Right renal pelvis (tissue), 4 donors: ENCODE measurements at regions not wholly inside any gene's neighbourhood (a gene's known extent, or its start where the extent isn't known, plus 50 kb on each side); places are given as distances from the start of the nearest gene placed in this dataset.

Experiments used
- DNase-seq, 4 donors: peaks; one replicate each; pipeline ENCODE4 v3.0.0-alpha.2; 2013; ENCODE audit warnings: low read depth in 4 of 4, low spot score in 3 of 4, missing footprints in 1 of 4

- no peak for DNase-seq
These were observed 191.9 kb upstream of the CTAGE1 start for GRCh38 chr18:22609642-22610041.

GRCh38 chr18:22613058-22613690 lies 195.5 kb upstream of the CTAGE1 start:
- DNase-seq, result no peak

GRCh38 chr18:22613788-22614187 lies 196.1 kb upstream of the CTAGE1 start:
- no peak for DNase-seq

- no peak for DNase-seq
These were observed 205.8 kb upstream of the CTAGE1 start for GRCh38 chr18:22623513-22623912.

- no peak for DNase-seq
These were observed 206.5 kb upstream of the CTAGE1 start for GRCh38 chr18:22624176-22624575.

GRCh38 chr18:22625406-22625805 lies 207.7 kb upstream of the CTAGE1 start:
- DNase-seq, result no peak

- DNase-seq, result no peak
These were observed 209.1 kb upstream of the CTAGE1 start for GRCh38 chr18:22626771-22627170.

GRCh38 chr18:22627506-22627905 lies 209.8 kb upstream of the CTAGE1 start:
- no peak for DNase-seq

- DNase-seq, result no peak
These were observed 211.2 kb upstream of the CTAGE1 start for GRCh38 chr18:22628795-22629510.

- no peak for DNase-seq
These were observed 213.3 kb upstream of the CTAGE1 start for GRCh38 chr18:22630980-22631379.

- no peak for DNase-seq
These were observed 214.5 kb upstream of the CTAGE1 start for GRCh38 chr18:22632191-22632590.

GRCh38 chr18:22634464-22634863 lies 216.7 kb upstream of the CTAGE1 start:
- no peak for DNase-seq

GRCh38 chr18:22637787-22638186 lies 220.1 kb upstream of the CTAGE1 start:
- no peak for DNase-seq

GRCh38 chr18:22639026-22639463 lies 221.3 kb upstream of the CTAGE1 start:
- no peak for DNase-seq

GRCh38 chr18:22639561-22639960 lies 221.8 kb upstream of the CTAGE1 start:
- DNase-seq, result no peak

- no peak for DNase-seq
These were observed 222.6 kb upstream of the CTAGE1 start for GRCh38 chr18:22640281-22640842.

- no peak for DNase-seq
These were observed 224.2 kb upstream of the CTAGE1 start for GRCh38 chr18:22641958-22642357.

- no peak for DNase-seq
These were observed 226.0 kb upstream of the CTAGE1 start for GRCh38 chr18:22643731-22644130.

- DNase-seq, result no peak
These were observed 232.5 kb upstream of the CTAGE1 start for GRCh38 chr18:22650247-22650646.

GRCh38 chr18:22657619-22658018 lies 239.9 kb upstream of the CTAGE1 start:
- DNase-seq, result no peak

- DNase-seq, result no peak
These were observed 240.6 kb upstream of the CTAGE1 start for GRCh38 chr18:22658318-22658717.

- no peak for DNase-seq
These were observed 245.7 kb upstream of the CTAGE1 start for GRCh38 chr18:22663378-22663777.
